ENCODE measurements at regions not wholly inside any gene's neighbourhood (a gene's known extent, or its start where the extent isn't known, plus 50 kb on each side); places are given as distances from the start of the nearest gene placed in this dataset.

DNA sequence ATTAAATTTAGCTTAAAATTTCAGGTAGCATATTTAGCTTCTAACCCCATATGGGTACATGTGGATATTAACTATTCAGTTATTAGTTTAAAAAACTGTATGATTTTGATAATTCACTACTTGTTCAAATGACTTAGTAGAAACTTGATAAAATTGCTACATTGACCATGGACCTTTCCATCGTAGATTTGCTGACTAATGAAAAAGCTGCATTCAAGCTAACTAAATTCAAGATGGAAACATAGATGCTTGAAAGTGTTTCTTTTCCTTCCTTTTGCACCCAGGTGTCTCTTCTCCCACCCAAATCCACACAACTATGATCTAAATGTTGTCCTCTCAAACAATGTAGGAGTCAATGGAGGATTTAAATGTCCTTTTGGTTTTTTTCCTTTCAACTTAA, 439.2 kb downstream of the TBC1D4 start:
- H3K4me3 ChIP-seq (ENCODE audit: low read depth, low read length) = no peak overlapping the region
- DNase-seq (ENCODE audit: low read depth) = no peak
- TF ChIP-seq, protein P1, sequence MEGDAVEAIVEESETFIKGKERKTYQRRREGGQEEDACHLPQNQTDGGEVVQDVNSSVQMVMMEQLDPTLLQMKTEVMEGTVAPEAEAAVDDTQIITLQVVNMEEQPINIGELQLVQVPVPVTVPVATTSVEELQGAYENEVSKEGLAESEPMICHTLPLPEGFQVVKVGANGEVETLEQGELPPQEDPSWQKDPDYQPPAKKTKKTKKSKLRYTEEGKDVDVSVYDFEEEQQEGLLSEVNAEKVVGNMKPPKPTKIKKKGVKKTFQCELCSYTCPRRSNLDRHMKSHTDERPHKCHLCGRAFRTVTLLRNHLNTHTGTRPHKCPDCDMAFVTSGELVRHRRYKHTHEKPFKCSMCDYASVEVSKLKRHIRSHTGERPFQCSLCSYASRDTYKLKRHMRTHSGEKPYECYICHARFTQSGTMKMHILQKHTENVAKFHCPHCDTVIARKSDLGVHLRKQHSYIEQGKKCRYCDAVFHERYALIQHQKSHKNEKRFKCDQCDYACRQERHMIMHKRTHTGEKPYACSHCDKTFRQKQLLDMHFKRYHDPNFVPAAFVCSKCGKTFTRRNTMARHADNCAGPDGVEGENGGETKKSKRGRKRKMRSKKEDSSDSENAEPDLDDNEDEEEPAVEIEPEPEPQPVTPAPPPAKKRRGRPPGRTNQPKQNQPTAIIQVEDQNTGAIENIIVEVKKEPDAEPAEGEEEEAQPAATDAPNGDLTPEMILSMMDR (IDR thresholded peaks at IDR 0.05; ENCODE audit: insufficient read depth, low read depth, low read length, missing control alignments) = no peak

DNA sequence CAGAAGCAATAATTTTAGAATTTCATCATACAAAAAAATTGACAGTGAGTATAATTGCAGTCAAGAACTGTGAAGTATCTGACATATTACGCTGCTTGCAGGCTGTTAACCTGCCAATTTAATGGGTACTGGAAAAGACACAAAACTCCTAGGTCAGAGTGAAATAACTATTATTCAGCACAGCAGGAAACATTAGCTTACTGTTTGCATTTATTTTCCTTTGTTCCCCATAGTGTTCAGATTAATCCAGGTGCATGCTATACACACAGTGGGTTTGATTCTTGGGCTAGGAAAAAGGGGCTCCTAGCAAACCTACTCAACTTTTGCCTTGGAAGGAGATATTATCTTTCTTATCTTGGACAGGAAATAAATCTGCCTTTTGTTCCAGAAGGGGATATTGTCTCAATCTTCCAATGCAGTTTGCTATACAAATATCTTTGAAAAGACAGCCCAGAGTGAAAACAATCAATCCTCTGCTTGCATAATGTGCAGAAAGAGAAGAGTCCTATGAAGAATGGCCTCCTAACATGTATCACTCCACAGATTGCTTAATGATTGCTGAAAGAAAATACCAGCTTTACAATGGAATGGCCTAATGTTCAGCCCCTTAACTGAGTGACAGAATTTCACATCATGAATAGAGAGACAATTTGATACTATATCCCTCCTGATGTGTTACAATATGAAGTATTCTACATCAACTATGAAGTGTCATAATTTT, 443.4 kb downstream of the TBC1D4 start:
- TF ChIP-seq, protein P1 (IDR thresholded peaks at IDR 0.05; ENCODE audit: insufficient read depth, low read depth, low read length, missing control alignments) = no peak
- H3K4me3 ChIP-seq (ENCODE audit: low read depth, low read length) = no peak overlapping the region
- DNase-seq (ENCODE audit: low read depth) = no peak

DNA sequence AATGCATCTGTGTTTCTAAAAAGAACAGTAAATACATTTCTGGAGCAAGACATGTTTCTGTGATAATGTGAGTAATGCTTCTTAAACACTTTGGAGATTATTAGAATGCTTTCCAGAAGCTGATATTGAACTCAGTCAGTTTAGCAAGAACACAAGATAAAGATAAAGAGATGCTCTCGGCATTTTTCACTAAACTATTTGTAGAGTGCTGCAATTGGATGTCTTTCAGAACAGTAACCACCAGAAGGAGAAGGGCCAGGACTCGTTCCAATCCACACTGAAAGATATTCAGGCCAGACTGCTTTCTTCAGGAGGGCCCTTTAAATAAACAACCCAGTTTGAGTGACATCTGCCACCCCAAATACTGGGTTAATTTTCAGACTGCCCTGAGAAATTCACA, 456.0 kb downstream of the TBC1D4 start:
- DNase-seq (ENCODE audit: low read depth) = no peak
- H3K4me3 ChIP-seq (ENCODE audit: low read depth, low read length) = no peak overlapping the region
- TF ChIP-seq, protein P1 (IDR thresholded peaks at IDR 0.05; ENCODE audit: insufficient read depth, low read depth, low read length, missing control alignments) = no peak

DNA sequence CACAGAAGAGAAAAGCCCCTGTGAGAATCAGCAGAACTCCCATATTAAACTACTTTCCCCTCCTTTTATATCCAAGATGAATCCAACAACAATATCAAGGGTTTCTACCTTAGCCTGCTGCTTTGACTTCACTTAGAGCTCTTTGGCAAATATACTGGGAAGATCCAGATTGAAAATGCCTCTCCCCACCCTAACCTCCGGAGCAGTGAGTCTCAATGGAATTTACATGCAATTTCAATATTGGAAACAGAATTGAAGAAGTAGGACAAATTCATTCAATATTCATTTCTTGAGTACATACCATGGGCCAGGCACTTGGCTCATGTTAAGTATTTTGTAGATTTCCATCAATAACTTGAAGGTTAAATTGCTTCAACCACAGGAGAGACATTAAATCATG, 457.4 kb downstream of the TBC1D4 start:
- TF ChIP-seq, protein P1 (IDR thresholded peaks at IDR 0.05; ENCODE audit: insufficient read depth, low read depth, low read length, missing control alignments) = no peak
- DNase-seq (ENCODE audit: low read depth) = no peak
- no peak overlapping the region for H3K4me3 ChIP-seq (ENCODE audit: low read depth, low read length)

DNA sequence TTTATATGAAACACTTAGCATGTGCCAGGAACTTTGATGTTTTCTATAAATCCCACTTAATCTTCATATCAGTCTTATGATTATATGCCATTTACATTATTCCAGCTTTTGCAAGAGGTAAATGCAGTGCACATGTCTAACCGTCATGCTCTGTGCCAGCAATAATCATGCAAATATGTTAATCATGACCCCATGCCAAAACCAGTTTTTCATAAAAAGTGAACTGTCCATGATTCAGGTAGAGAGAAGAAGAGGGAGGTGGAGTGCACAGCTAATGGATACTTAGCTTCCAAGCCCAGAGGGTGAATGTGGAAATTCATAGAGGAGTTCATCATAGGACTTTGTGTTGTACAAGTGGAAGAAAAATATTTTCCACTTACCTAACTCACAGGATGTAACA, 458.4 kb downstream of the TBC1D4 start:
- TF ChIP-seq, protein P1 (IDR thresholded peaks at IDR 0.05; ENCODE audit: insufficient read depth, low read depth, low read length, missing control alignments) = no peak
- no peak for DNase-seq (ENCODE audit: low read depth)
- H3K4me3 ChIP-seq (ENCODE audit: low read depth, low read length) = no peak overlapping the region

DNA sequence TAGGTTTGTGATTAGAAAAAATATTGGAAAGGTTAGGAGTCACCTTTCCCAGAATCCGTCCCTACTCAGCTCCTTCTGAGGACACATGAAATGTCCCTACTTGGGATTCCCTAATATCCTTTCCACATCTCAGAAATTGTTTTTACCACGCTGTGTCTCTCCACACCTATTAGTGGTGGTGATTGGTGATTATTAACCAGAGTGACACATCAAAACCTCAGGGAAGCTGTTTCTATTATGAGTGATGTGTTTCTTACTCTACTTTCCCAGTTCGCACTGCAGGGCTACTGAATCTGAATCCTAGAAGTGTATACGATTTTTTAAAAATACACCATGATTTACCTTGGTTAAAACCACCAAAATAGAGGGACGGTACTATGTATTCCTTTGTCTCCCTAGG, 460.8 kb downstream of the TBC1D4 start:
- TF ChIP-seq, protein P1 (IDR thresholded peaks at IDR 0.05; ENCODE audit: insufficient read depth, low read depth, low read length, missing control alignments) = no peak

DNA sequence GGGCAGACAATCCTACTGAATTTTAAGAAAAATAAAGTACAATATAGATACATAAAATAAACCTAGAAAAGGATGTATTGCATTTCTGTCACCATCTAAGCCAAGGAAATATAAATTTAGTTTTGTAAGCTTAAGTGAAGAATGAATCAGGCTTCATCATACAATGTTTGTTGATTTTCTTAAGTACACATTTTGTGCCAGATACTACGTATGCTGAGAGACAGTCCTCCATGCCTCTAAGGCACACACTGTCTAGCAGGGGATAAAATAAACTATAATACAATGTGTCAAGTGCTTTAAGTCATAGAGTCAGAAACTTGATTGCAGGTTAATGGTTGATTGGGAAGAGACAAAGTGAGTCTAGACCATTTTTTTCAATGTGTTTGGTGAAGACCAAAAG, 465.7 kb downstream of the TBC1D4 start:
- TF ChIP-seq, protein P1 (IDR thresholded peaks at IDR 0.05; ENCODE audit: insufficient read depth, low read depth, low read length, missing control alignments) = no peak
- H3K4me3 ChIP-seq (ENCODE audit: low read depth, low read length) = no peak overlapping the region
- no peak for DNase-seq (ENCODE audit: low read depth)

More for the DNA sequence above, 460.8 kb downstream of the TBC1D4 start:
- H3K4me3 ChIP-seq (ENCODE audit: low read depth, low read length) = no peak overlapping the region
- no peak for DNase-seq (ENCODE audit: low read depth)
